NCI-H460 (cell line): ENCODE measurements at regions not wholly inside any gene's neighbourhood (a gene's known extent, or its start where the extent isn't known, plus 50 kb on each side); places are given as distances from the start of the nearest gene placed in this dataset.

ENCODE experiments used
- DNase-seq: peaks from one replicate; pipeline ENCODE4 v3.0.0-alpha.2; 2016; ENCODE audit warnings: low read depth; ENCODE audit errors: extremely low read depth

- DNase-seq: no peak
Measured at GRCh38 chr5:118778941-118779340, 209.4 kb downstream of the DTWD2 start.

GRCh38 chr5:118777189-118777736 is 211.1 kb downstream of the DTWD2 start:
- DNase-seq: no peak

GRCh38 chr5:118776755-118777154 is 211.6 kb downstream of the DTWD2 start:
- no peak for DNase-seq

- DNase-seq: no peak
Measured at GRCh38 chr5:118775790-118776499, 212.4 kb downstream of the DTWD2 start.

- DNase-seq: no peak
Measured at GRCh38 chr5:118768607-118769175, 219.7 kb downstream of the DTWD2 start.

- DNase-seq: no peak
Measured at GRCh38 chr5:118762291-118762690, 226.1 kb downstream of the DTWD2 start.

- no peak for DNase-seq
Measured at GRCh38 chr5:118761814-118762213, 226.5 kb downstream of the DTWD2 start.

GRCh38 chr5:118752969-118753368 is 235.4 kb downstream of the DTWD2 start:
- DNase-seq: no peak

GRCh38 chr5:118736396-118736795 is 252.0 kb downstream of the DTWD2 start:
- no peak for DNase-seq

GRCh38 chr5:118733394-118733793 is 255.0 kb downstream of the DTWD2 start:
- DNase-seq: no peak

- DNase-seq: no peak
Measured at GRCh38 chr5:118728191-118728590, 260.2 kb downstream of the DTWD2 start.

- no peak for DNase-seq
Measured at GRCh38 chr5:118726891-118727290, 261.5 kb downstream of the DTWD2 start.

GRCh38 chr5:118723021-118723338 is 265.4 kb downstream of the DTWD2 start:
- DNase-seq: no peak

- DNase-seq: no peak
Measured at GRCh38 chr5:118722122-118723020, 266.0 kb downstream of the DTWD2 start.

- no peak for DNase-seq
Measured at GRCh38 chr5:118711727-118712126, 276.6 kb downstream of the DTWD2 start.

- no peak for DNase-seq
Measured at GRCh38 chr5:118705959-118706667, 282.2 kb downstream of the DTWD2 start.

GRCh38 chr5:118703241-118703640 is 285.1 kb downstream of the DTWD2 start:
- no peak for DNase-seq

GRCh38 chr5:118701791-118702190 is 286.6 kb downstream of the DTWD2 start:
- no peak for DNase-seq

GRCh38 chr5:118700510-118700909 is 287.8 kb downstream of the DTWD2 start:
- DNase-seq: no peak

GRCh38 chr5:118698774-118699173 is 289.6 kb downstream of the DTWD2 start:
- no peak for DNase-seq

- DNase-seq: no peak
Measured at GRCh38 chr5:118696076-118696475, 292.3 kb downstream of the DTWD2 start.
